Osteoblast (primary cell): ENCODE measurements at regions not wholly inside any gene's neighbourhood (a gene's known extent, or its start where the extent isn't known, plus 50 kb on each side); places are given as distances from the start of the nearest gene placed in this dataset.

ENCODE experiments used
- DNase-seq: peaks from one replicate; pipeline ENCODE4 v3.0.0; 2011; ENCODE audit warnings: low spot score, mixed read lengths; ENCODE audit not compliant: insufficient read length; ENCODE audit errors: missing footprints
- H2AFZ ChIP-seq: 2 replicates; pipeline ENCODE4 v1.6.0; 2011; ENCODE audit warnings: mild to moderate bottlenecking, low read length
- H3K27ac ChIP-seq: 2 replicates; pipeline ENCODE4 v1.5.1; 2011; ENCODE audit warnings: mild to moderate bottlenecking, low read depth, low read length, moderate library complexity
- H3K27me3 ChIP-seq: 2 replicates; pipeline ENCODE4 v1.6.0; 2012; ENCODE audit warnings: mild to moderate bottlenecking, control low read depth, inconsistent platforms, low read length, moderate library complexity; ENCODE audit not compliant: insufficient read depth
- H3K36me3 ChIP-seq: 2 replicates; pipeline ENCODE4 v1.5.1; 2011; ENCODE audit warnings: mild to moderate bottlenecking, low read length, control low read depth, moderate library complexity; ENCODE audit not compliant: insufficient read depth
- H3K4me1 ChIP-seq: 2 replicates; pipeline ENCODE4 v1.5.1; 2011; ENCODE audit warnings: mild to moderate bottlenecking, low read length, control low read depth, moderate library complexity; ENCODE audit not compliant: insufficient read depth
- H3K4me2 ChIP-seq: 2 replicates; pipeline ENCODE4 v1.6.0; 2011; ENCODE audit warnings: mild to moderate bottlenecking, low read length; ENCODE audit not compliant: insufficient read depth
- H3K4me3 ChIP-seq: fragments of 200-600 bp; sonication (generic); 3 replicates; pipeline ENCODE4 v1.5.1; 2012; ENCODE audit warnings: mild to moderate bottlenecking, low read length, inconsistent platforms; ENCODE audit not compliant: insufficient read depth
- H3K79me2 ChIP-seq: 2 replicates; pipeline ENCODE4 v1.6.0; 2012; ENCODE audit warnings: mild to moderate bottlenecking, low read length, control low read depth, inconsistent platforms; ENCODE audit not compliant: insufficient read depth
- H3K9me3 ChIP-seq: 2 replicates; pipeline ENCODE4 v1.5.1; 2011; ENCODE audit warnings: low read depth, low read length, control low read depth
- H4K20me1 ChIP-seq: 2 replicates; pipeline ENCODE4 v1.6.0; 2012; ENCODE audit warnings: mild to moderate bottlenecking, low read length, control low read depth; ENCODE audit not compliant: insufficient read depth
- TF ChIP-seq, protein P1 (sequence below): IDR thresholded peaks from 2 replicates; pipeline ENCODE4 v1.5.1; 2011; ENCODE audit warnings: mild to moderate bottlenecking, low read depth, low read length, moderate library complexity; ENCODE audit errors: extremely low read depth

DNA sequence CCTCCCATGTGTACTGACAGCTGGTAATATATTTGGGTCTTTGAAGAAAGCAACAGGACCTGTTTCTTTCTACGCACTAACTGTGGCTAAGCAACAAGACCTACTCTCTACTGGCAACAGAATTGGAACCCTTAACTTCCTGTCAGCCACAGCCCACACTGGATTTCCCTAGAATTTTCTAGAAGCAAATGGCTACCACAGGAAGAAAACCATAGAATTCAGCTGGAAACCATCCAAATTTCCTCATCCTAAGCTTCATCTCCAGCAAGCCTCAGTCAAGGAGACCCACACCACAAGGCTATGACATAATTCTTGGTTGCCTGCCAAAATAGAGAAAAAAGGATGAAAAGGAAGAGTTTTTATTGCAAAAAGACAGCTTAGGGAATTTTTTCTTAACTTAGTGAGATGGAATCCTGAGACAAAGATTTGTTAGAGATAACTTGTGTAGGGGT, 171.8 kb upstream of the TNC start:
- no peaks in the 10 kb centered on the region for H3K27me3 ChIP-seq
- H3K27ac ChIP-seq, result no peak overlapping the region
- no peak overlapping the region for H3K4me2 ChIP-seq
- H3K79me2 ChIP-seq, result no peaks in the 10 kb centered on the region
- no peaks in the 10 kb centered on the region for H3K36me3 ChIP-seq
- H3K9me3 ChIP-seq, result no peaks in the 10 kb centered on the region
- H3K4me3 ChIP-seq, result no peak overlapping the region
- H4K20me1 ChIP-seq, result no peaks in the 10 kb centered on the region
- H3K4me1 ChIP-seq, result peaks cover 30% of the 10 kb centered on the region
- TF ChIP-seq, protein P1, sequence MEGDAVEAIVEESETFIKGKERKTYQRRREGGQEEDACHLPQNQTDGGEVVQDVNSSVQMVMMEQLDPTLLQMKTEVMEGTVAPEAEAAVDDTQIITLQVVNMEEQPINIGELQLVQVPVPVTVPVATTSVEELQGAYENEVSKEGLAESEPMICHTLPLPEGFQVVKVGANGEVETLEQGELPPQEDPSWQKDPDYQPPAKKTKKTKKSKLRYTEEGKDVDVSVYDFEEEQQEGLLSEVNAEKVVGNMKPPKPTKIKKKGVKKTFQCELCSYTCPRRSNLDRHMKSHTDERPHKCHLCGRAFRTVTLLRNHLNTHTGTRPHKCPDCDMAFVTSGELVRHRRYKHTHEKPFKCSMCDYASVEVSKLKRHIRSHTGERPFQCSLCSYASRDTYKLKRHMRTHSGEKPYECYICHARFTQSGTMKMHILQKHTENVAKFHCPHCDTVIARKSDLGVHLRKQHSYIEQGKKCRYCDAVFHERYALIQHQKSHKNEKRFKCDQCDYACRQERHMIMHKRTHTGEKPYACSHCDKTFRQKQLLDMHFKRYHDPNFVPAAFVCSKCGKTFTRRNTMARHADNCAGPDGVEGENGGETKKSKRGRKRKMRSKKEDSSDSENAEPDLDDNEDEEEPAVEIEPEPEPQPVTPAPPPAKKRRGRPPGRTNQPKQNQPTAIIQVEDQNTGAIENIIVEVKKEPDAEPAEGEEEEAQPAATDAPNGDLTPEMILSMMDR, result no peak
- no peak overlapping the region for H2AFZ ChIP-seq
- DNase-seq, result no peak

GRCh38 chr9:115291841-115292240, 173.9 kb upstream of the TNC start:
- H3K79me2 ChIP-seq, result no peaks in the 10 kb centered on the region
- H2AFZ ChIP-seq, result no peak overlapping the region
- no peak overlapping the region for H3K4me2 ChIP-seq
- no peak overlapping the region for H3K4me3 ChIP-seq
- H3K9me3 ChIP-seq, result no peaks in the 10 kb centered on the region
- H4K20me1 ChIP-seq, result no peaks in the 10 kb centered on the region
- H3K4me1 ChIP-seq, result peaks cover 30% of the 10 kb centered on the region
- TF ChIP-seq, protein P1, result no peak
- H3K27me3 ChIP-seq, result no peaks in the 10 kb centered on the region
- H3K27ac ChIP-seq, result peak overlapping the region; percentile 48
- no peaks in the 10 kb centered on the region for H3K36me3 ChIP-seq
- DNase-seq, result no peak

- no peak overlapping the region for H3K4me3 ChIP-seq
- H4K20me1 ChIP-seq, result no peaks in the 10 kb centered on the region
- H3K27me3 ChIP-seq, result no peaks in the 10 kb centered on the region
- H3K4me1 ChIP-seq, result peaks cover 30% of the 10 kb centered on the region
- no peaks in the 10 kb centered on the region for H3K9me3 ChIP-seq
- peak overlapping the region; percentile 21 for H3K4me2 ChIP-seq
- H2AFZ ChIP-seq, result peak overlapping the region; percentile 6
- H3K36me3 ChIP-seq, result no peaks in the 10 kb centered on the region
- H3K79me2 ChIP-seq, result no peaks in the 10 kb centered on the region
- peak overlapping the region; percentile 48 for H3K27ac ChIP-seq
- peak; percentile 53 for DNase-seq
- TF ChIP-seq, protein P1, result no peak
Measured at GRCh38 chr9:115292584-115293279, 174.8 kb upstream of the TNC start.

DNA sequence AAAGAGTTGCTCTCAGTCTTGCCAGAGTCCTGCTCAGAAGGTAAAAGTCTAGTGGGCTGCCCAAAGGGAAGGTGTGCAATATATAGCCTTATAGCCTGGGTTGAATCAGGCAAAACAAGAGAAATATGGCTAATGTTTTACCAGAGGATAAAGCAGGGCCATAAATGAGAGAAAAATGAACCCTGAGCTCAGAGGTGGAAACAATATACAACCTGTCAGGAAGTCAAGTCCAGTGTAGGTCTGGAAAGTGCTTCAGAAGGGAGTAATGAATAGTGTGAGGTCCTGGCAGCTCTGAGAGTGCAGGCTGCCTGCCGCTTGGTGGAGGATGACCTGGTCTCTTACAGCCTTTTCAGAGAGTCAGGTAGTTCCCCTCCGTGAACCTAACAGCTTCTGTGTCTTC, 177.8 kb upstream of the TNC start:
- H3K36me3 ChIP-seq, result no peaks in the 10 kb centered on the region
- no peak overlapping the region for H3K4me3 ChIP-seq
- H3K27me3 ChIP-seq, result no peaks in the 10 kb centered on the region
- no peaks in the 10 kb centered on the region for H4K20me1 ChIP-seq
- H3K4me1 ChIP-seq, result peaks cover 24% of the 10 kb centered on the region
- no peak overlapping the region for H2AFZ ChIP-seq
- H3K27ac ChIP-seq, result no peak overlapping the region
- no peak overlapping the region for H3K4me2 ChIP-seq
- DNase-seq, result no peak
- no peaks in the 10 kb centered on the region for H3K79me2 ChIP-seq
- no peaks in the 10 kb centered on the region for H3K9me3 ChIP-seq
- TF ChIP-seq, protein P1, result no peak
